GM12892 (cell line): ENCODE measurements at regions not wholly inside any gene's neighbourhood (a gene's known extent, or its start where the extent isn't known, plus 50 kb on each side); places are given as distances from the start of the nearest gene placed in this dataset.
"Not testable (repeated sequence)": the region's sequence is repeated elsewhere in the genome, so short reads cannot be mapped to it uniquely, and the experiment has no call there.

Experiments
- POLR2A ChIP-seq: IDR thresholded peaks from 2 replicates; pipeline ENCODE4 v1.6.1; 2011; ENCODE audit warnings: low read depth, low read length, control low read depth
- POLR2AphosphoS5 ChIP-seq: IDR thresholded peaks from 2 replicates; pipeline ENCODE4 v1.6.1; 2011; ENCODE audit warnings: low read depth, low read length, control low read depth
- TAF1 ChIP-seq: IDR thresholded peaks from 2 replicates; pipeline ENCODE4 v1.6.1; 2011; ENCODE audit warnings: low read depth, mild to moderate bottlenecking, control low read depth, low read length, borderline replicate concordance

DNA sequence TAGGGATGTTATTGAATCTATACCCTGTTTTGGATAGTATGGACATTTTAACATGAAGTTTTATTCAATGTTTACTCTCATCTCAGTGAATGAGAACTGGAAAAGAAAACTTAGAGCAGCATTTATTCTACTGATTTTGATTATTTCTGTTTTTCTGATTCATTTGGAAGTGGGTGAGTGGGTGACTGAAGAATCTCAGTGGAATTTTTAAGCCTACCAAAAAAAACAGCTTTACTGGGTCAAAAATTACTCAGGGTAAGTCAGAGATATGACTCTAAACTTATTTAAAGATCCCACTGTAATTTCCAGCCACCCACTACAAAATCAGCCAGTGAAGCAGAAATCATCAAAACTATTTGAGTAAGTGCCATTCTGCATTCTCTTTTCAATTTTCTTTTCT is 942.6 kb upstream of the ADAMTS5 start:
- TF ChIP-seq POLR2AphosphoS5, TAF1, POLR2A: not testable (repeated sequence)
